Epithelial cell of proximal tubule (primary cell): ENCODE measurements at regions not wholly inside any gene's neighbourhood (a gene's known extent, or its start where the extent isn't known, plus 50 kb on each side); places are given as distances from the start of the nearest gene placed in this dataset.
"Not testable (repeated sequence)": the region's sequence is repeated elsewhere in the genome, so short reads cannot be mapped to it uniquely, and the experiment has no call there.

Source experiments
- DNase-seq: peaks from one replicate; pipeline ENCODE4 v3.0.0-alpha.2; 2011; ENCODE audit warnings: low read depth
- H3K4me3 ChIP-seq: 2 replicates; pipeline ENCODE4 v1.5.1; 2011; ENCODE audit warnings: low read depth, mild to moderate bottlenecking, low read length
- CTCF ChIP-seq: conservative IDR thresholded peaks from 2 replicates; pipeline ENCODE4 v1.5.1; 2012; ENCODE audit warnings: low read depth, mild to moderate bottlenecking, low read length

- H3K4me3 ChIP-seq: no peak overlapping the region
- DNase-seq: no peak
- no peak for TF ChIP-seq CTCF
These were observed 281.8 kb upstream of the PLD5 start for GRCh38 chr1:242806324-242806723.

GRCh38 chr1:242805360-242805759 lies 280.9 kb upstream of the PLD5 start:
- not testable (repeated sequence) for DNase-seq

GRCh38 chr1:242802973-242803372 lies 278.5 kb upstream of the PLD5 start:
- TF ChIP-seq CTCF: no peak
- H3K4me3 ChIP-seq: no peak overlapping the region
- DNase-seq: no peak

More at GRCh38 chr1:242805360-242805759, 280.9 kb upstream of the PLD5 start:
- H3K4me3 ChIP-seq: not testable (repeated sequence)

GRCh38 chr1:242800521-242800920 lies 276.0 kb upstream of the PLD5 start:
- no peak overlapping the region for H3K4me3 ChIP-seq
- DNase-seq: no peak
- no peak for TF ChIP-seq CTCF

GRCh38 chr1:242797856-242798255 lies 273.4 kb upstream of the PLD5 start:
- DNase-seq: no peak
- no peak for TF ChIP-seq CTCF
- no peak overlapping the region for H3K4me3 ChIP-seq

GRCh38 chr1:242788771-242789170 lies 264.3 kb upstream of the PLD5 start:
- no peak overlapping the region for H3K4me3 ChIP-seq
- DNase-seq: no peak
- no peak for TF ChIP-seq CTCF

- H3K4me3 ChIP-seq: no peak overlapping the region
- DNase-seq: no peak
- TF ChIP-seq CTCF: no peak
These were observed 263.5 kb upstream of the PLD5 start for GRCh38 chr1:242787968-242788367.

GRCh38 chr1:242784807-242785206 lies 260.3 kb upstream of the PLD5 start:
- no peak overlapping the region for H3K4me3 ChIP-seq
- TF ChIP-seq CTCF: no peak
- DNase-seq: no peak
